ENCODE measurements at regions not wholly inside any gene's neighbourhood (a gene's known extent, or its start where the extent isn't known, plus 50 kb on each side); places are given as distances from the start of the nearest gene placed in this dataset.

- no peak for DNase-seq
- Histone ChIP-seq H3K4me1 (ENCODE audit: low read depth) (no peaks in the 10 kb centered on the region), H3K4me3 (no peak overlapping the region), H3K9me3 (no peaks in the 10 kb centered on the region), H3K36me3 (ENCODE audit: low read depth) (no peaks in the 10 kb centered on the region)
- no peak for ATAC-seq
- intact Hi-C loops (cut with DNase I, micrococcal nuclease): no loop called here
- TF ChIP-seq CTCF (IDR thresholded peaks at IDR 0.05): no peak
These were observed 168.6 kb upstream of the CWC22 start for GRCh38 chr2:180175736-180176135.

- TF ChIP-seq CTCF (IDR thresholded peaks at IDR 0.05): no peak
- DNase-seq: no peak
- Histone ChIP-seq H3K9me3 (peaks cover 3% of the 10 kb centered on the region), H3K4me1 (ENCODE audit: low read depth) (no peaks in the 10 kb centered on the region), H3K4me3 (no peak overlapping the region), H3K36me3 (ENCODE audit: low read depth) (no peaks in the 10 kb centered on the region)
- ATAC-seq: no peak
- intact Hi-C loops (cut with DNase I, micrococcal nuclease): no loop called here
These were observed 167.5 kb upstream of the CWC22 start for GRCh38 chr2:180174580-180174979.

- ATAC-seq: no peak
- intact Hi-C loops (cut with DNase I, micrococcal nuclease): no loop called here
- Histone ChIP-seq H3K36me3 (ENCODE audit: low read depth) (no peaks in the 10 kb centered on the region), H3K4me3 (no peak overlapping the region), H3K4me1 (ENCODE audit: low read depth) (no peaks in the 10 kb centered on the region), H3K9me3 (peaks cover 12% of the 10 kb centered on the region)
- no peak for TF ChIP-seq CTCF (IDR thresholded peaks at IDR 0.05)
- DNase-seq: no peak
These were observed 162.4 kb upstream of the CWC22 start for GRCh38 chr2:180169474-180169873.

GRCh38 chr2:180161415-180161814 lies 154.3 kb upstream of the CWC22 start:
- Histone ChIP-seq H3K4me3 (no peak overlapping the region), H3K9me3 (no peaks in the 10 kb centered on the region), H3K4me1 (ENCODE audit: low read depth) (no peaks in the 10 kb centered on the region), H3K36me3 (ENCODE audit: low read depth) (no peaks in the 10 kb centered on the region)
- no peak for TF ChIP-seq CTCF (IDR thresholded peaks at IDR 0.05)
- intact Hi-C loops (cut with DNase I, micrococcal nuclease): no loop called here
- DNase-seq: no peak
- no peak for ATAC-seq

- intact Hi-C loops (cut with DNase I, micrococcal nuclease): no loop called here
- H3K4me3 ChIP-seq: no peak overlapping the region
- no peaks in the 10 kb centered on the region for H3K9me3 ChIP-seq
- H3K4me1 ChIP-seq (ENCODE audit: low read depth): no peaks in the 10 kb centered on the region
- no peak for ATAC-seq
- TF ChIP-seq CTCF (IDR thresholded peaks at IDR 0.05): no peak
- DNase-seq: no peak
- no peaks in the 10 kb centered on the region for H3K36me3 ChIP-seq (ENCODE audit: low read depth)
These were observed 152.8 kb upstream of the CWC22 start for GRCh38 chr2:180159921-180160320.

- Histone ChIP-seq H3K4me1 (ENCODE audit: low read depth) (no peaks in the 10 kb centered on the region), H3K9me3 (no peaks in the 10 kb centered on the region), H3K36me3 (ENCODE audit: low read depth) (no peaks in the 10 kb centered on the region), H3K4me3 (no peak overlapping the region)
- intact Hi-C loops (cut with DNase I, micrococcal nuclease): no loop called here
- TF ChIP-seq CTCF (IDR thresholded peaks at IDR 0.05): no peak
- DNase-seq: no peak
- no peak for ATAC-seq
These were observed 151.9 kb upstream of the CWC22 start for GRCh38 chr2:180158961-180159360.
